Peyer's patch (tissue), 4 donors: ENCODE measurements at regions not wholly inside any gene's neighbourhood (a gene's known extent, or its start where the extent isn't known, plus 50 kb on each side); places are given as distances from the start of the nearest gene placed in this dataset.

ENCODE experiments used
- DNase-seq, 3 donors: peaks; one replicate each; pipeline ENCODE4 v3.0.0-alpha.2; 2017 to 2019
- H3K27ac ChIP-seq, 4 donors: fragments of 200-600 bp; sonication (generic); one replicate each; pipeline ENCODE4 v1.5.1; 2016 to 2019
- H3K27me3 ChIP-seq, 2 donors: fragments of 200-600 bp; sonication (generic); one replicate each; pipeline ENCODE4 v1.5.1; 2019
- H3K36me3 ChIP-seq, 3 donors: fragments of 200-600 bp; sonication (generic); one replicate each; pipeline ENCODE4 v1.5.1; 2016 to 2019
- H3K4me1 ChIP-seq, 4 donors: fragments of 200-600 bp; sonication (generic); one replicate each; pipeline ENCODE4 v1.5.1; 2016 to 2019
- H3K4me3 ChIP-seq, 4 donors: fragments of 200-600 bp; sonication (generic); 1 replicate in 3 of 4; 2 replicates in 1 of 4; pipeline ENCODE4 v1.5.1; 2016 to 2019; ENCODE audit warnings: mild to moderate bottlenecking in 1 of 4
- H3K9me3 ChIP-seq, 4 donors: fragments of 200-600 bp; sonication (generic); one replicate each; pipeline ENCODE4 v1.5.1; 2016 to 2019; ENCODE audit warnings: mild to moderate bottlenecking in 1 of 4
- POLR2A ChIP-seq, 2 donors: fragments of 450-650 bp; IDR thresholded peaks; one replicate each; pipeline ENCODE4 v1.5.1; 2017; ENCODE audit warnings: antibody characterized with exemption in 2 of 2, mild to moderate bottlenecking in 2 of 2, moderate library complexity in 2 of 2
- TF ChIP-seq, protein P1 (sequence below), 6 experiments: fragments of 450-650 bp in 4 of 6; fragments of 200-600 bp in 2 of 6; sonication (generic) in 1 of 6; IDR thresholded peaks; one replicate each; pipeline ENCODE4 v1.5.1; 2017 to 2019; ENCODE audit warnings: antibody characterized with exemption in 6 of 6, mild to moderate bottlenecking in 3 of 6, moderate library complexity in 1 of 6

DNA sequence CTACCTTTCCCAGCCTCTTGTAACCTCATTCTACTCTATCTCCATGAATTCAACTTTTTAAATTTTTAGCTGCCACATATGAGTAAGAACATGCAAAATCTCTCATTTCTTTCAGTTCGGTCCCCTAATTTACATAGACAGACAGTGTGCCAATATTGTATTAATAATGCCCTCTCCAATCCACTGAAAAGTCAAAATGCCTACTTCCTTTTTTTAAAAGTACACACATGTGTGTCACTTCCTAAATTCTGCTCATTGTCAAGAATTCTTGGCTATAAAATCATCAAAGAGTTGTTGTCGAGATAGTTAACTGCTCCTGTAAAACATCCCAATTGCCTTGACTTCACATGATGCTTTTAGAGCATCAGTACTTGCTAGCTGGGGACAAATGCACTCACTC lies 84.2 kb upstream of the IL12A start:
- no peak overlapping the region for H3K4me3 ChIP-seq
- H3K27me3 ChIP-seq: no peaks in the 10 kb centered on the region
- TF ChIP-seq, protein P1, sequence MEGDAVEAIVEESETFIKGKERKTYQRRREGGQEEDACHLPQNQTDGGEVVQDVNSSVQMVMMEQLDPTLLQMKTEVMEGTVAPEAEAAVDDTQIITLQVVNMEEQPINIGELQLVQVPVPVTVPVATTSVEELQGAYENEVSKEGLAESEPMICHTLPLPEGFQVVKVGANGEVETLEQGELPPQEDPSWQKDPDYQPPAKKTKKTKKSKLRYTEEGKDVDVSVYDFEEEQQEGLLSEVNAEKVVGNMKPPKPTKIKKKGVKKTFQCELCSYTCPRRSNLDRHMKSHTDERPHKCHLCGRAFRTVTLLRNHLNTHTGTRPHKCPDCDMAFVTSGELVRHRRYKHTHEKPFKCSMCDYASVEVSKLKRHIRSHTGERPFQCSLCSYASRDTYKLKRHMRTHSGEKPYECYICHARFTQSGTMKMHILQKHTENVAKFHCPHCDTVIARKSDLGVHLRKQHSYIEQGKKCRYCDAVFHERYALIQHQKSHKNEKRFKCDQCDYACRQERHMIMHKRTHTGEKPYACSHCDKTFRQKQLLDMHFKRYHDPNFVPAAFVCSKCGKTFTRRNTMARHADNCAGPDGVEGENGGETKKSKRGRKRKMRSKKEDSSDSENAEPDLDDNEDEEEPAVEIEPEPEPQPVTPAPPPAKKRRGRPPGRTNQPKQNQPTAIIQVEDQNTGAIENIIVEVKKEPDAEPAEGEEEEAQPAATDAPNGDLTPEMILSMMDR (IDR thresholded peaks at IDR 0.05): no peak
- no peak for TF ChIP-seq POLR2A (IDR thresholded peaks at IDR 0.05)
- H3K9me3 ChIP-seq: no peaks in the 10 kb centered on the region
- no peak for DNase-seq
- H3K4me1 ChIP-seq: no peaks in the 10 kb centered on the region
- no peak overlapping the region for H3K27ac ChIP-seq
- H3K36me3 ChIP-seq: no peaks in the 10 kb centered on the region

DNA sequence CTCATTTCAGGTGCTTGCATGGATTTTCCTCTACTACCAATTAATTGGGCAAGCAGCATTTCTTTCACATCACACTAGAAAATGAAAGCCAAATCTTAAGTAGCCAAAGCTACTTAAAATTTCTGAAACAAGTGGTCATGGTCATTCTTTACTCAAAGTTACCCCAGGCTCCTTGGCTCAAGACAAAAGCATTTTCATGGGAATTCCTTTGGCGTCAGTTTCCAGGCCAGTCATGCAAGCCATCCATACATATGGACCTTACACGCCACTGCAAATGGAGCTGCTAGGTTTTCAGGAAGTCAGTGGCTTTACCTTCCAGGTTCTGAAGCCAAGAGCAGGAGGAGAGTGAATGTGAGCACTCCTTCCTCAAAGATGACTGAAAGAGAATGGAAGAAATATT lies 83.7 kb upstream of the IL12A start:
- no peak overlapping the region for H3K27ac ChIP-seq
- no peak overlapping the region for H3K4me3 ChIP-seq
- no peak for DNase-seq
- TF ChIP-seq, protein P1 (IDR thresholded peaks at IDR 0.05): no peak
- no peak for TF ChIP-seq POLR2A (IDR thresholded peaks at IDR 0.05)
- no peaks in the 10 kb centered on the region for H3K4me1 ChIP-seq
- no peaks in the 10 kb centered on the region for H3K9me3 ChIP-seq
- H3K27me3 ChIP-seq: no peaks in the 10 kb centered on the region
- no peaks in the 10 kb centered on the region for H3K36me3 ChIP-seq

DNA sequence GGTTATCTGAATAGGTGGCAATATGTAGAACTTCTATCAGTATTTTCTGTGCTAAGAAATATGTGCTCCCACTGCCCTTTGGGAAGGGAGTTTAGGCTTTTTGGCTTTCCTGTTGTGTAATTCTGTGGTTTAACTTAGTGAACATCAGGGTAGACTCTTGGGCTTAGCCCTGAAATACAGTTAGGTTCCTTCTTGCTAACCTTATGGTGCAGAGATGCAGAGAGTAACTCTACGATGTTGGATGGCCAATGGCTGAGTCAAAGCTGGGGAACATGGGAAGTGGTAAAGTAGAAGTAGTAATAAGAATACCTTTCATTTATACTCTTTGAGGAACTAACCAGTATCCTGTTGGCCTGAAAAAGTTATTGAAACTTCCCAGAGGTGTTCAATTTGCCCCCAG lies 80.8 kb upstream of the IL12A start:
- no peak overlapping the region for H3K27ac ChIP-seq
- H3K9me3 ChIP-seq: no peaks in the 10 kb centered on the region
- H3K36me3 ChIP-seq: no peaks in the 10 kb centered on the region
- TF ChIP-seq, protein P1 (IDR thresholded peaks at IDR 0.05): no peak
- TF ChIP-seq POLR2A (IDR thresholded peaks at IDR 0.05): no peak
- no peak for DNase-seq
- H3K4me3 ChIP-seq: no peak overlapping the region
- no peaks in the 10 kb centered on the region for H3K4me1 ChIP-seq
- no peaks in the 10 kb centered on the region for H3K27me3 ChIP-seq

DNA sequence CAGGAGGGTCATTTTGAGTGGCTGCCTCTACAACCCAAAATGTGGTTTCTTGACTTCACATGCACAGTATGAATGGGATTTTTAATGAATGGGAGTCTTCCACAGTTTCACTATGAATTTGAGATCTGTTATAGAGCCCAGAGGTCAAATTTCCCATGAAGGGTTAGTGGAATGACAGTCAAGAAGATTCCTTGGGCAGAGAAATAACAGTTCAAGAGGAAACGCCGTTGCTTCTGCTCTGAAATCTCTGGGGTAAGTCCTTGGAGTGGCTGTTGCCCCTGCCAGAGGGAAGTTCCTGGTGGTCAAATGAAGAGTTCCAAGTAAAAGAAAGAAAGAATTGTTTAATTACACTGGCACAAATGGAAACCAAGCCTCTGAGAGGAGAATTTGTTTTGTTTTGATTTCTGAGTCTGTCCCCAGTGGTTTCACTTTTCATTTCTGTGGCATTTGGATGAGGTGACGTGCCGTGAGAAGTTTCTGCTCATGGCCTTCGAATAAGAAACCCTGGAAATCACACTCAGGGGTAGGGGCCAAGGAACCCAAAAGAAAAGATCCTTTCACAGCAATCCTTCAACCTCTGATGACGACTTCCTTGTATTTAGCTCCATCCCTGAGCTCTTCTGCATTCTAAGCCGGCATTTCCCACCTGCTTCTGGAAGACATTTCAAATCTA lies 77.5 kb upstream of the IL12A start:
- Histone ChIP-seq H3K4me1 (no peaks in the 10 kb centered on the region), H3K27ac (peak overlapping the region in 1 of 4 donors; percentile 28), H3K9me3 (no peaks in the 10 kb centered on the region), H3K36me3 (no peaks in the 10 kb centered on the region), H3K27me3 (no peaks in the 10 kb centered on the region), H3K4me3 (peak overlapping the region; percentile 4 to 35 (median 14))
- TF ChIP-seq POLR2A (IDR thresholded peaks at IDR 0.05): no peak
- TF ChIP-seq, protein P1 (IDR thresholded peaks at IDR 0.05): no peak
- no peak for DNase-seq

DNA sequence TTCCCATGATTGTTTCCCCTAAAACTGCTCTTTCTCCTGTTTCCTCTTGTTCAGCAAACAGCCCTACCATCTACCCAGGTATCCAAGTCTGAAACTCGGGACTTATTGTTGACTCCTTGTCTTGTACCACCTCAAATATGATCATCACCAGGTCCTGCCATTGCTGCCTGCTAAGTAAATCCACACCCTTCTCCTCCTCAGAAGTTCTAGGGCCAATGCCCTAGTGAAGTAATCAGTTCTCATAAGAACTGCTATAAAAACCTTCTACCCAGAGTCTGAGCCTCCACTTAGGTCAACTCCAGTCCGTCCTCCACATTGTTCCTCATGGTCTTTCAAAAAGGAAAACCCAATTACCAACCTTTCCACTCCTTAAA lies 77.0 kb upstream of the IL12A start:
- Histone ChIP-seq H3K4me3 (peak overlapping the region in 3 of 4 donors; percentile 4 to 35 (median 20)), H3K27ac (peak overlapping the region in 1 of 4 donors; percentile 28), H3K4me1 (no peaks in the 10 kb centered on the region), H3K9me3 (no peaks in the 10 kb centered on the region), H3K36me3 (no peaks in the 10 kb centered on the region), H3K27me3 (no peaks in the 10 kb centered on the region)
- no peak for TF ChIP-seq POLR2A (IDR thresholded peaks at IDR 0.05)
- TF ChIP-seq, protein P1 (IDR thresholded peaks at IDR 0.05): no peak
- DNase-seq: no peak
